Neural progenitor cell (in vitro differentiated cells): ENCODE measurements at regions not wholly inside any gene's neighbourhood (a gene's known extent, or its start where the extent isn't known, plus 50 kb on each side); places are given as distances from the start of the nearest gene placed in this dataset.

Source experiments
- DNase-seq: peaks from one replicate; pipeline ENCODE4 v3.0.0-alpha.2; 2016; ENCODE audit warnings: low spot score
- H2AFZ ChIP-seq: fragments of 200-600 bp; sonication (generic); replicated peaks from 2 replicates; pipeline ENCODE4 v1.6.1; 2016; ENCODE audit warnings: antibody characterized with exemption
- H3F3A ChIP-seq: fragments of 200-600 bp; sonication (generic); 2 replicates; pipeline ENCODE4 v1.6.1; 2016; ENCODE audit warnings: antibody characterized with exemption, low read depth
- H3K27ac ChIP-seq: fragments of 200-600 bp; sonication (generic); 2 replicates; pipeline ENCODE4 v1.5.1; 2016; ENCODE audit warnings: mild to moderate bottlenecking
- H3K27me3 ChIP-seq: fragments of 200-600 bp; sonication (generic); 2 replicates; pipeline ENCODE4 v1.6.1; 2016; ENCODE audit warnings: mild to moderate bottlenecking, moderate library complexity
- H3K36me3 ChIP-seq: fragments of 200-600 bp; sonication (generic); 2 replicates; pipeline ENCODE4 v1.5.1; 2016
- H3K4me1 ChIP-seq: fragments of 200-600 bp; sonication (generic); 2 replicates; pipeline ENCODE4 v1.6.1; 2016; ENCODE audit warnings: mixed run types
- H3K4me2 ChIP-seq: fragments of 200-600 bp; sonication (generic); 2 replicates; pipeline ENCODE4 v1.6.1; 2016
- H3K4me3 ChIP-seq: fragments of 200-600 bp; sonication (generic); 2 replicates; pipeline ENCODE4 v1.5.1; 2016
- H3K79me2 ChIP-seq: fragments of 200-600 bp; sonication (generic); 2 replicates; pipeline ENCODE4 v1.6.1; 2016; ENCODE audit warnings: low read depth
- H3K9ac ChIP-seq: fragments of 200-600 bp; sonication (generic); 2 replicates; pipeline ENCODE4 v1.6.1; 2016
- H3K9me3 ChIP-seq: fragments of 200-600 bp; sonication (generic); 2 replicates; pipeline ENCODE4 v1.5.1; 2016; ENCODE audit warnings: low read depth
- H4K20me1 ChIP-seq: fragments of 200-600 bp; sonication (generic); 2 replicates; pipeline ENCODE4 v1.6.1; 2016; ENCODE audit warnings: low read depth
- H3K27ac Mint-ChIP-seq: 3 replicates; pipeline ENCODE4 v1.8.0; 2021; ENCODE audit warnings: mixed read lengths
- H3K27me3 Mint-ChIP-seq: 2 replicates; pipeline ENCODE4 v1.8.0; 2022; ENCODE audit warnings: low read depth, mild to moderate bottlenecking, inconsistent platforms, moderate library complexity, mixed read lengths; ENCODE audit not compliant: insufficient read depth
- H3K36me3 Mint-ChIP-seq: 3 replicates; pipeline ENCODE4 v1.8.0; 2021; ENCODE audit warnings: mixed read lengths
- H3K4me1 Mint-ChIP-seq: 3 replicates; pipeline ENCODE4 v1.8.0; 2021; ENCODE audit warnings: mixed read lengths
- H3K4me3 Mint-ChIP-seq: 3 replicates; pipeline ENCODE4 v1.8.0; 2021; ENCODE audit warnings: mild to moderate bottlenecking, moderate library complexity, mixed read lengths
- H3K9me3 Mint-ChIP-seq: 3 replicates; pipeline ENCODE4 v1.8.0; 2020; ENCODE audit warnings: mixed read lengths
- CTCF ChIP-seq: fragments of 200-600 bp; sonication (generic); IDR thresholded peaks from 2 replicates; pipeline ENCODE4 v1.5.1; 2017; ENCODE audit warnings: antibody characterized with exemption, mild to moderate bottlenecking
- EZH2 ChIP-seq: fragments of 200-600 bp; sonication (generic); IDR thresholded peaks from 2 replicates; pipeline ENCODE4 v1.6.1; 2017; ENCODE audit warnings: antibody characterized with exemption, mild to moderate bottlenecking, moderate library complexity
- EZH2phosphoT487 ChIP-seq: fragments of 200-600 bp; sonication (generic); IDR thresholded peaks from 2 replicates; pipeline ENCODE4 v1.6.1; 2017; ENCODE audit warnings: antibody characterized with exemption

- H3K27ac Mint-ChIP-seq = no peak overlapping the region
These were observed 201.0 kb downstream of the PRL start for GRCh38 chr6:22095836-22096235.

GRCh38 chr6:22098601-22099031, 198.2 kb downstream of the PRL start:
- no peak overlapping the region for H3K27ac ChIP-seq
- no peaks in the 10 kb centered on the region for H3K4me1 ChIP-seq
- no peaks in the 10 kb centered on the region for H3F3A ChIP-seq
- Mint-ChIP-seq H3K4me3 (no peak overlapping the region), H3K36me3 (peaks cover 26% of the 10 kb centered on the region), H3K27ac (no peak overlapping the region), H3K27me3 (no peaks in the 10 kb centered on the region), H3K4me1 (peaks cover 10% of the 10 kb centered on the region), H3K9me3 (peaks cover 14% of the 10 kb centered on the region)
- no peaks in the 10 kb centered on the region for H3K27me3 ChIP-seq
- H3K79me2 ChIP-seq = no peaks in the 10 kb centered on the region
- no peaks in the 10 kb centered on the region for H3K9me3 ChIP-seq
- TF ChIP-seq EZH2 (no peak), CTCF (no peak), EZH2phosphoT487 (no peak)
- no peak overlapping the region for H3K4me3 ChIP-seq
- H3K36me3 ChIP-seq = no peaks in the 10 kb centered on the region
- DNase-seq = no peak
- H3K9ac ChIP-seq = no peak overlapping the region
- H3K4me2 ChIP-seq = no peak overlapping the region
- H4K20me1 ChIP-seq = no peaks in the 10 kb centered on the region
- no peak overlapping the region for H2AFZ ChIP-seq

More at GRCh38 chr6:22095836-22096235, 201.0 kb downstream of the PRL start:
- no peaks in the 10 kb centered on the region for H3F3A ChIP-seq
- no peaks in the 10 kb centered on the region for H4K20me1 ChIP-seq
- H3K36me3 ChIP-seq = no peaks in the 10 kb centered on the region
- H3K27ac ChIP-seq = no peak overlapping the region
- H3K4me3 ChIP-seq = no peak overlapping the region
- H3K9me3 Mint-ChIP-seq = peaks cover 7% of the 10 kb centered on the region
- no peaks in the 10 kb centered on the region for H3K79me2 ChIP-seq
- H3K9ac ChIP-seq = no peak overlapping the region
- H3K4me1 ChIP-seq = no peaks in the 10 kb centered on the region
- DNase-seq = no peak
- H3K9me3 ChIP-seq = no peaks in the 10 kb centered on the region
- H3K4me1 Mint-ChIP-seq = peaks cover 10% of the 10 kb centered on the region
- no peak overlapping the region for H3K4me3 Mint-ChIP-seq
- H3K27me3 ChIP-seq = no peaks in the 10 kb centered on the region
- H3K36me3 Mint-ChIP-seq = peaks cover 13% of the 10 kb centered on the region
- no peaks in the 10 kb centered on the region for H3K27me3 Mint-ChIP-seq
- no peak for TF ChIP-seq EZH2phosphoT487
- TF ChIP-seq EZH2 = no peak
- TF ChIP-seq CTCF = no peak
- no peak overlapping the region for H2AFZ ChIP-seq
- no peak overlapping the region for H3K4me2 ChIP-seq

- no peaks in the 10 kb centered on the region for H3F3A ChIP-seq
- no peak overlapping the region for H3K4me3 Mint-ChIP-seq
- H3K9ac ChIP-seq = no peak overlapping the region
- peaks cover 16% of the 10 kb centered on the region for H3K9me3 Mint-ChIP-seq
- no peak overlapping the region for H3K27ac ChIP-seq
- H3K4me2 ChIP-seq = no peak overlapping the region
- DNase-seq = no peak
- H3K4me1 ChIP-seq = no peaks in the 10 kb centered on the region
- TF ChIP-seq EZH2 (no peak), CTCF (no peak), EZH2phosphoT487 (no peak)
- H3K27me3 ChIP-seq = no peaks in the 10 kb centered on the region
- H3K27me3 Mint-ChIP-seq = no peaks in the 10 kb centered on the region
- H3K27ac Mint-ChIP-seq = no peak overlapping the region
- H3K9me3 ChIP-seq = no peaks in the 10 kb centered on the region
- no peak overlapping the region for H3K4me3 ChIP-seq
- peaks cover 10% of the 10 kb centered on the region for H3K4me1 Mint-ChIP-seq
- peaks cover 28% of the 10 kb centered on the region for H3K36me3 Mint-ChIP-seq
- no peak overlapping the region for H2AFZ ChIP-seq
- H4K20me1 ChIP-seq = no peaks in the 10 kb centered on the region
- no peaks in the 10 kb centered on the region for H3K36me3 ChIP-seq
- H3K79me2 ChIP-seq = no peaks in the 10 kb centered on the region
These were observed 197.6 kb downstream of the PRL start for GRCh38 chr6:22099231-22099630.
